Activated gamma-delta T cell treated with anti-CD3 and anti-CD28 coated beads, Interleukin-2, amount 50 U/mL, for 16 hours (primary cell): ENCODE measurements at regions not wholly inside any gene's neighbourhood (a gene's known extent, or its start where the extent isn't known, plus 50 kb on each side); places are given as distances from the start of the nearest gene placed in this dataset.

Experiments
- DNase-seq: peaks from one replicate; pipeline ENCODE4 v3.0.0-alpha.2; 2020; ENCODE audit warnings: low read depth

DNA sequence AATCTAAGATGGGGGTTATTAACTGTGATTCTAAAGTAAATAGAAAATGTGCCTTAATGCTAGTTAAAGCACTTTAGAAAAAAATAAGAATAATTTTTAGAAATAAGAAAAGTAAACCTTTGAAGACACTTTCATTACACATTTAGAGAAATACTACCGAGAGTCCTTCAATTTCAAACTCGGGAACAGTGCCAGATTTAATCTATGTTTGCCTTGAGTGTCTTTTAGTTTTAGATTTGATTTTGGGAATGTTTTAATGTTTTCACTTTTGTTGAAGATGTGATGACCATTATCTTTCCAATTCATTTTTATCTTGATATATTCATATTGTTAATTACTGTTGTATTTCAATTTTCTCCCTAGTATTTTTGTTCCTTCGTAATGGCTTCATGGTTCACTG, 592.7 kb upstream of the MGMT start:
- DNase-seq, result no peak

GRCh38 chr10:128875030-128875744, 591.9 kb upstream of the MGMT start:
- no peak for DNase-seq

DNA sequence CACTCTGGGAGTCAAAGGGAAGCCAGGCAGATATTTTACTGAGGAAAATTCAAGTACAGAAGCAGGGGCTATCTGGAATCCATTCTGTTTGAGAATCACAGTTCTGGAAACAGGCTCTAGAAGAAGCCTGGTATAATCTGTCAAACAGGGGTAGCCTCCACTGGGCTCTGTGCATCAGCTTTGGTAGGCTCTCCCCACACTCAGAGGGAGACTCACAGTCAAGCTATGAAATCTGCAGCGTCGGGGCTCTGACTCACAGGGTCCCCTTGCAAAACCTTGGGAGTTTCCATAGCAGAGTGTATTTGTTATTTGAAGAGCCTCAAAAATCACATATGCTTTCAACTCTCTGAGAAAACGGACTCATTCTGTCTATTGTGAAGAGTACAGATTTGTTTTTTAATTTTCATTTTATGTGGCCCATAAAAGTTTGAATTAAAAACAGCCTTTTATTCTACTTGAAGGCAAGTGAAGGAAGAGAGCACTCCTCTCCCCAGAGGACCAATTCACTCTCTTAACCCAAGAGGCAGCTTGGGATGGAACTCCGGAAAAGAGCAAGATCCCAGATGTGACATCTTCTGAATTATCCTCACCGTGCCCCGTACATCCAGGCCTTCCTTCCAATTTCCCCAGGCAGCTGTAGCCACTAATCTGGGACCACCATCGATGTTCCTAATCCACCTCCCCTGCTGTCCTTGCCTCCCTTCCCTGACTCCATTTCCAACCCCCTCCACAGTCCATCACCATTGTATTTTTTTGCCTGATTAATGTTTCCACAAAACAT, 590.9 kb upstream of the MGMT start:
- DNase-seq, result no peak

DNA sequence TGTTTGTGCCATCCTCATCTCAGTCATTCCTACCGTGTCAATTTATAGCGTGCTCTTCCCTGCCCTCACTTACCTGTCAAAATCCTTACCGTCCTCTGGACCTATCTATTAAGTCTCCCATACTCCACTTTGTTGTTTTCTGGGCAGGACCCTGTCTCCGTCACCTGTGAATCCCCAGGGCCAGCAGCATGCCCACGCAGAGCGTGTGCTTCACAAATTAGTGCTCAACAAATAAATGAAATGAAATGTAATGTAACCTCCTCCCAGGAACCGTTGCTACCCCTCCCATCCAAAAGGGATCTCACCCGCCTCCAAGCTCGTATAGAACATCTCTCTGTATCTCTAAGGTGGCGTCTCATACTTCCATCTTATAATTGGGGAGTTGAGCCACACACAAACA, 589.9 kb upstream of the MGMT start:
- DNase-seq, result no peak

- no peak for DNase-seq
Measured at GRCh38 chr10:128877936-128878335, 589.1 kb upstream of the MGMT start.

DNA sequence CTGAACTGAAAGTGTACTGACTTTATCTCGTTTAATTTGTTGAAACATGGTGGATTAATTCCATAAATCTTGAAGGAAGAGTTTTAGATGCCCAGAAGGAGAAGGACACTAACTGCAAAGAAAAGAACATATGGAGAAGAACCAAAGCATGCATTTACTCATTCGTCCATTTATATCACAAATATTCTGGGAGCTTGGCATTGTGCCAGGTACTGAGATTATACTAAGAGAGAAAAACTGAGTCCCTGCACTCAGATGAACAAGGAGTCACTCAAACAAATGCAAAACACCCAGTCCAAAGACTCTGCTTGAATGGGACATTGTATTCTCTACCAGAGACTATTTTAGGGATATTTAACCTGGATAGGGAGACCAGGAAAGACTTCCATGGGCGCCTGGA, 588.0 kb upstream of the MGMT start:
- DNase-seq, result no peak

- DNase-seq, result no peak
Measured at GRCh38 chr10:128879441-128880140, 587.5 kb upstream of the MGMT start.

DNA sequence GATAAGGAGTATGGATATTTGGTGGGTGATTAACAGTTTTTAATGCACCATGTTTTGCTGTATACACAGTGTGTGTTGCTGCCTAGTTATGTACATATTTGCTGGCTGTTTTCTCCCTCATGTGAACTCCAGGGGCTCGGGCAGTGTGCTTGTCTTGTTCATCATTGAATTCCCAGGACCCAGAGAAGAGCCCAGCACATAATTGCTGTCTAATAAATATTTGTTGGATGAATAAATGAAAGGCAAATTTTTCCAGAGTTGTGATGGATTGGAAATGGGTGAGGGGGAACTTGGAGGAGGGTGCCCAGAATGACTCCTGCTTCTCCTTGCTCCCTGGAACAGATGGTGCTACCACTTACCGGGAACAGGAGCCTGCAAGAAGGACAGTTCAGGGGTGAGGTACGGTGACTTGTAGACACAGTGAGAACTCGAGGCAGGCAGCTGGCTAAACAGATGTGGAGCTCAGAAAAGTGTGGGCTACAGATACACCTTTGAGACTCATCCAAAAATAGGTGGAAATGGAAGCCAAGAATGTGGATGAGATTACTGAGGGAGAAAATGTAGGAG, 586.8 kb upstream of the MGMT start:
- DNase-seq, result no peak

DNA sequence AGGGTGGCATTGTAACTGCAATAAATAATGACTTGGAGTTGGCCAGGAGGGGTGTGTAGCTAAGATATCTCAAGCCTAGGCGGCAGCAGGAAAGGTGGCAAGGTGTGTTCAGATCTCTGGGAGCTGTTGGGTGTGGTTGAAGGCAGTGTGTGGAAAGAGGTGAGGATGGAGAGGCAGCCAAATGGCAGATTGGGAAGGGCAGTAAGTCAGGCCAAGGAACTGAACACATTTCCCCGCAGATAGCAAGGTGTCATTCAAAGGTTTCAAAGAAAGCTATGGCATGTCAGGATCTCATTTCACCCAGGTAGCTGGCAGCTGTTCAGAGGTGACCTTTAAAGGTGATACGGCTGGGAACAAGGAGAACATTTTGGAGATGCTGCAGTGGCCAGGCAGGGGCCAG, 586.0 kb upstream of the MGMT start:
- no peak for DNase-seq

DNA sequence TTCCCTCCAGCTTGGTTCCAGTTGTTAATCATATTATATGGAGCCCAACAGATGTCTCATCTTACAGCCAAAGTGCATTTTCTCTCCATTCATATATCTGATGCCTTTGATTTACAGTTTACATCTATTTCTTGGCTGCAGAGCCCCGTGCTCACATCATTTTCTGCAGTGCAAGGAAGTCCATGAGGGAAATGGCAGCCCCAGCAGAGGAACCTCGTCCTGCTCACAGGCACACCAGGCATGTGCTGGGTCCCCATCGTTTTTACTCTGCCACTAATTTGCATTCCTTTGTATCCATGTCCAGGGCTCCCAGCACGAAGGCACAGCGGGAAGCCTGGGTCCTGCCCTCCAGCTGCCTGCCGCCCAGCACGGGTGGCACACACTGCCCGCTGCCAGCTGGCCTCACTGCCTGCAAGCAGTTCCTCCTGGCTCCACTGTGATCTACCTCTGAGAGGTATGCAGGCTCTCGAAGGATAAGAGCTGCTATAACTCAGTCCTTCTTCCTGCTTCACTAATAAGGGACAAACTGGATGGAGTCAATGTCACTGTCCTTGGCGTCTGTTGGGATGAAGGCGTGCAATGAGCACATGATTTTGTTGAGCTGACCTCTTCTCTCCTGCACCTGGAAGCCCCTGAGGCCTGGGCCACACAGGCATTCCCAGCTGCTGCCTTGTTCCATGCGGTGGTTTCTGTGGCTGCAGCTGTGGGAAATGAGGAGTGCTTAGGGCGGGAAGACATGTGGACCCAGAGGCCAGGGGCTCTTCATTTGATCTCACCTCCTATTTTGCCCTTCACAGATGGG, 583.6 kb upstream of the MGMT start:
- DNase-seq, result no peak

- no peak for DNase-seq
Measured at GRCh38 chr10:128884033-128884425, 583.0 kb upstream of the MGMT start.

- no peak for DNase-seq
Measured at GRCh38 chr10:128884496-128885072, 582.5 kb upstream of the MGMT start.

- no peak for DNase-seq
Measured at GRCh38 chr10:128885573-128886555, 581.2 kb upstream of the MGMT start.

DNA sequence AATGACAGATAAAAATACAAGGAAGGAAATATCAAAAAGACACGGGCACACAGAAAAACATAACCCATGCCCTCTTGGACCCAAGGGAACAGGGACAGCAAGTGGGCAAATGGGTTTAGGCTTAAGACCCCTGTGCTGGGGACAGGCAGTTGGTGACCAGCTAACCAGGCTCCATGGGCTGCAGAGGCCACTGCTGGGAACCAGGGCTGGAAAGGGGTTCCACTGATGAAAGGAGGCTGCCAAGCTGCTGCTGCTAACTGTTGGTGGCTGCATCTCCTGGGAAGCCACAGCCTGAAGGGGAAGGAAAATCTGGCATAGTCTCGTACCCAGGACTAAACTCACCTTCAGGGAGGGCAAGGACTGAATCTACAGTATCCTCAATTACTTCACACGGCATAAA, 579.2 kb upstream of the MGMT start:
- no peak for DNase-seq

GRCh38 chr10:128892005-128892404, 575.0 kb upstream of the MGMT start:
- no peak for DNase-seq

GRCh38 chr10:128894641-128895040, 572.4 kb upstream of the MGMT start:
- no peak for DNase-seq

GRCh38 chr10:128895473-128895872, 571.6 kb upstream of the MGMT start:
- DNase-seq, result no peak

- no peak for DNase-seq
Measured at GRCh38 chr10:128896116-128896795, 570.8 kb upstream of the MGMT start.

DNA sequence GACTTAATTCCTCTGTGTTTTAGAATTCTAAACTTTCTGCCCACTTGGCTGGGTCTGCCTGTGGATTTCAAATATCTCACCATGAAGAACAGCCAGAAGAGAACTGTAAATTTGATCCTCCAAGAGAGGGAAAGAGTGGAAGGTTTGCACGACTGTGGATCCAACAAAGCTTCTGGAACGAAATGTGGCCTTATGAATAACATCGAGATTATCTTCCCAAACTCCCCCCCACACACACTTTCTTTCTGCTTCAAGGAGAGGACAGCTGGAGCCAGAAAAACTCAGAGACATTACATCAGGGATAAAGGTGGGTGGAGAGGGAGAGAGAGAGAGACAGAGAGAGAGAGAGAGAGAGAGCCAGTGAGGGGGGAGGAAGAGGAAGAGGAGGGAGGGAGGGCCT, 570.1 kb upstream of the MGMT start:
- DNase-seq, result no peak
